Nephron progenitor cell (in vitro differentiated cells): ENCODE measurements at regions not wholly inside any gene's neighbourhood (a gene's known extent, or its start where the extent isn't known, plus 50 kb on each side); places are given as distances from the start of the nearest gene placed in this dataset.
A peak's percentile ranks its signal among the peaks of the same experiment; 100 is the strongest.
"Not testable (repeated sequence)": the region's sequence is repeated elsewhere in the genome, so short reads cannot be mapped to it uniquely, and the experiment has no call there.

Experiments used
- DNase-seq: peaks from one replicate; pipeline ENCODE4 v3.0.0; 2021
- H3K27ac Mint-ChIP-seq: 2 replicates; pipeline ENCODE4 v1.8.0; 2021; ENCODE audit warnings: mild to moderate bottlenecking, moderate library complexity, mixed read lengths
- H3K27me3 Mint-ChIP-seq: 2 replicates; pipeline ENCODE4 v1.8.0; 2021; ENCODE audit warnings: mild to moderate bottlenecking, low read depth, mixed read lengths; ENCODE audit not compliant: poor library complexity
- H3K36me3 Mint-ChIP-seq: 2 replicates; pipeline ENCODE4 v1.8.0; 2021; ENCODE audit warnings: low read depth, mixed read lengths
- H3K4me1 Mint-ChIP-seq: 2 replicates; pipeline ENCODE4 v1.8.0; 2021; ENCODE audit warnings: mixed read lengths
- H3K4me3 Mint-ChIP-seq: 2 replicates; pipeline ENCODE4 v1.8.0; 2021; ENCODE audit warnings: mild to moderate bottlenecking, moderate library complexity, mixed read lengths
- H3K9me3 Mint-ChIP-seq: 2 replicates; pipeline ENCODE4 v1.8.0; 2021; ENCODE audit warnings: mild to moderate bottlenecking, moderate library complexity, mixed read lengths
- TF ChIP-seq, protein P1 (sequence below): fragments of 200-600 bp; sonication (generic); IDR thresholded peaks from 2 replicates; pipeline ENCODE4 v1.5.0; 2021; ENCODE audit warnings: antibody characterized with exemption

- Mint-ChIP-seq H3K9me3 (peaks cover 9% of the 10 kb centered on the region), H3K27ac (no peak overlapping the region), H3K4me1 (peaks cover 46% of the 10 kb centered on the region), H3K4me3 (no peak overlapping the region), H3K27me3 (peaks cover 8% of the 10 kb centered on the region), H3K36me3 (peaks cover 8% of the 10 kb centered on the region)
- DNase-seq = no peak
- TF ChIP-seq, protein P1, sequence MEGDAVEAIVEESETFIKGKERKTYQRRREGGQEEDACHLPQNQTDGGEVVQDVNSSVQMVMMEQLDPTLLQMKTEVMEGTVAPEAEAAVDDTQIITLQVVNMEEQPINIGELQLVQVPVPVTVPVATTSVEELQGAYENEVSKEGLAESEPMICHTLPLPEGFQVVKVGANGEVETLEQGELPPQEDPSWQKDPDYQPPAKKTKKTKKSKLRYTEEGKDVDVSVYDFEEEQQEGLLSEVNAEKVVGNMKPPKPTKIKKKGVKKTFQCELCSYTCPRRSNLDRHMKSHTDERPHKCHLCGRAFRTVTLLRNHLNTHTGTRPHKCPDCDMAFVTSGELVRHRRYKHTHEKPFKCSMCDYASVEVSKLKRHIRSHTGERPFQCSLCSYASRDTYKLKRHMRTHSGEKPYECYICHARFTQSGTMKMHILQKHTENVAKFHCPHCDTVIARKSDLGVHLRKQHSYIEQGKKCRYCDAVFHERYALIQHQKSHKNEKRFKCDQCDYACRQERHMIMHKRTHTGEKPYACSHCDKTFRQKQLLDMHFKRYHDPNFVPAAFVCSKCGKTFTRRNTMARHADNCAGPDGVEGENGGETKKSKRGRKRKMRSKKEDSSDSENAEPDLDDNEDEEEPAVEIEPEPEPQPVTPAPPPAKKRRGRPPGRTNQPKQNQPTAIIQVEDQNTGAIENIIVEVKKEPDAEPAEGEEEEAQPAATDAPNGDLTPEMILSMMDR = no peak
Measured at GRCh38 chr21:35504277-35504676, 455.2 kb upstream of the RUNX1 start.

DNA sequence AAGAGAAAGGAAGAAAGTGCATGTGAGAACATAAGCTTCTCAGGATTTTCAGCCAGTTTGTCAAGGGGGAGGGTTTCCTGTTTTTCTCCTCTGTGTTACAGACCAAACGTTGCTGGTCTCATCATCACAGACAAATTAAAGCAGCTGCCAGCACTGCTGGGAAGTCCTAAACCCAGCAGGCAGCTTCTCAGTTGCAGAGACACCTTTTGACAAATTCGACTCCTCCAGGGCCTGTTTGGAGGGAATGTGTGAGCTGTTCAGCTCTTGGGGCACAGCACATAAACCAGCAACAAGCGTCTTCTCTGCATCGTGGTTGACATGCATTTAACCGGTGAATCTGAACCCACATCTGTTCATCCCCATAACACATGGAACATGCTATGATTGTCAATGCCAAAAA lies 454.6 kb upstream of the RUNX1 start:
- peaks cover 8% of the 10 kb centered on the region for H3K27me3 Mint-ChIP-seq
- TF ChIP-seq, protein P1 = no peak
- peaks cover 9% of the 10 kb centered on the region for H3K9me3 Mint-ChIP-seq
- no peak for DNase-seq
- H3K36me3 Mint-ChIP-seq = peaks cover 8% of the 10 kb centered on the region
- H3K4me3 Mint-ChIP-seq = no peak overlapping the region
- no peak overlapping the region for H3K27ac Mint-ChIP-seq
- H3K4me1 Mint-ChIP-seq = peaks cover 46% of the 10 kb centered on the region

DNA sequence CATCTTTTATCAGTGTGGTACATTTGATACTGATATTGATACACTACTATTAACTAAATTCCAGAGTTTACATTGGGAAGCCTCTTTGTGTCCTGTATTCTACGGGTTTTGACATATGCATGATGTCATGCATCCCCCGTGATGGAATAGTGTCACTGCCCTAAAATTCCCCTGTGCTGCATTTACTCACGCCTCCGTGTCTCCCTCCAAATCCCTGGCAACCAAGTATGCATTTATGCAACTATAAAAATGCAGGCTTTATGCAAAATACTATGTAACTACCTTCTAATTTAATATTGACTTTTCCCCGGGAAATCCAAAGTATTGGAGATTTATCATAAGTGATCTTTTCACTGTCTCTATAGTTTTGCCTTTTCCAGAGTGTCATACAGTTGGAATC lies 453.7 kb upstream of the RUNX1 start:
- H3K9me3 Mint-ChIP-seq = peaks cover 9% of the 10 kb centered on the region
- H3K4me3 Mint-ChIP-seq = no peak overlapping the region
- H3K27me3 Mint-ChIP-seq = peaks cover 8% of the 10 kb centered on the region
- TF ChIP-seq, protein P1 = no peak
- H3K36me3 Mint-ChIP-seq = peaks cover 8% of the 10 kb centered on the region
- peaks cover 46% of the 10 kb centered on the region for H3K4me1 Mint-ChIP-seq
- H3K27ac Mint-ChIP-seq = no peak overlapping the region
- no peak for DNase-seq

DNA sequence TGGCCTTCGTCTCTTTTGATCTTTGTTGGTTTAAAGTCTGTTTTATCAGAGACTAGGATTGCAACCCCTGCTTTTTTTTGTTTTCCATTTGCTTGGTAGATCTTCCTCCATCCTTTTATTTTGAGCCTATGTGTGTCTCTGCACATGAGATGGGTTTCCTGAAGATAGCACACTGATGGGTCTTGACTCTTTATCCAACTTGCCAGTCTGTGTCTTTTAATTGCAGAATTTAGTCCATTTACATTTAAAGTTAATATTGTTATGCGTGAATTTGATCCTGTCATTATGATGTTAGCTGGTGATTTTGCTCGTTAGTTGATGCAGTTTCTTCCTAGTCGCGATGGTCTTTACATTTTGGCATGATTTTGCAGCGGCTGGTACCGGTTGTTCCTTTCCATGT lies 448.4 kb upstream of the RUNX1 start:
- H3K4me3 Mint-ChIP-seq, H3K27me3 Mint-ChIP-seq, H3K27ac Mint-ChIP-seq, DNase-seq, H3K4me1 Mint-ChIP-seq, H3K36me3 Mint-ChIP-seq: not testable (repeated sequence)
- peaks cover 17% of the 10 kb centered on the region for H3K9me3 Mint-ChIP-seq

DNA sequence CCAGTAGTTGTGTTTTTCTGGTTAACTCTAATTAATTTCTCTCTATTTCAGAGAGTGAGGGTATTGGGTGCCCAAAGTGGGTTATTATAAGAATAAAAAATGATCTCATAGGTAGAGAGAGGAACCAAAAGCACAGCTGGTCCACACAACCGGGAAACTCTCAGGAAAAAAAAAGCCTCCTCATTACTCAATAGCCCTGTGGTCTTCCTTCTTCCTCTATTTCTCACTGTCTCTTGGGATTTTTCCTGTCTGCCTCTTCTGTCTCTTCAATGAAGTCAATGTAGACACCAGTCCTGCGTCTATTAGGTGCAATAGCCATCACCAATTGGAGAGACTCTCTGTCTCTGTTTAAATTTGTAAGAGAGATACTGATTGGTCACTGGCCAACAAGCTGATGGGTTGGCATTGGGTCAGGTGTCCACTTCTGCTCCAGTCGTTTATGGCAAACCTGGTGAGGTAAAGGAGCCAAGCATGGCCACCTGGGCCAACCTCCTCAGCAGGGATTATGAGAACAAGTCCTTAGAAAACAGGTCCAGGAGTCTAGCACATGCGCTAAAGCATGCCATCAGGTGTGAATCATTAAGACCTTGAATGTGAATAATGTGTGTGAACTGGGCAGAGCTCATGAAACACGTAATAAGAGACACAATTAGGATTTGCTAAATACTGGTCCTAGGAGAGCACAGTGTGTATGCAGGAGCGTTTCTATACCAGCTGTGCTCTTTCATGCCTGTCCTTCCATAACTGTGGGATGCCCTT lies 443.0 kb upstream of the RUNX1 start:
- no peak for DNase-seq
- Mint-ChIP-seq H3K9me3 (peaks cover 4% of the 10 kb centered on the region), H3K27ac (no peak overlapping the region), H3K27me3 (peaks cover 9% of the 10 kb centered on the region), H3K4me1 (no peaks in the 10 kb centered on the region), H3K4me3 (no peak overlapping the region), H3K36me3 (no peaks in the 10 kb centered on the region)
- TF ChIP-seq, protein P1 = no peak

- H3K27me3 Mint-ChIP-seq = peaks cover 9% of the 10 kb centered on the region
- peaks cover 4% of the 10 kb centered on the region for H3K9me3 Mint-ChIP-seq
- no peaks in the 10 kb centered on the region for H3K4me1 Mint-ChIP-seq
- H3K27ac Mint-ChIP-seq = no peak overlapping the region
- TF ChIP-seq, protein P1 = no peak
- DNase-seq = peak; percentile 23
- H3K4me3 Mint-ChIP-seq = no peak overlapping the region
- H3K36me3 Mint-ChIP-seq = no peaks in the 10 kb centered on the region
Measured at GRCh38 chr21:35491114-35491513, 442.0 kb upstream of the RUNX1 start.
